C4-2B (cell line): ENCODE measurements at regions not wholly inside any gene's neighbourhood (a gene's known extent, or its start where the extent isn't known, plus 50 kb on each side); places are given as distances from the start of the nearest gene placed in this dataset.

ENCODE experiments used
- CTCF ChIP-seq: fragments of 450-650 bp; conservative IDR thresholded peaks from 2 replicates; pipeline ENCODE4 v1.5.1; 2017; ENCODE audit warnings: mild to moderate bottlenecking
- ZFX ChIP-seq: fragments of 450-650 bp; IDR thresholded peaks from 2 replicates; pipeline ENCODE4 v1.6.1; 2017

- no peak for TF ChIP-seq CTCF
- TF ChIP-seq ZFX, result no peak
These were observed 200.1 kb upstream of the ZNF717 start for GRCh38 chr3:75985432-75985831.
